ENCODE measurements at regions not wholly inside any gene's neighbourhood (a gene's known extent, or its start where the extent isn't known, plus 50 kb on each side); places are given as distances from the start of the nearest gene placed in this dataset.

DNA sequence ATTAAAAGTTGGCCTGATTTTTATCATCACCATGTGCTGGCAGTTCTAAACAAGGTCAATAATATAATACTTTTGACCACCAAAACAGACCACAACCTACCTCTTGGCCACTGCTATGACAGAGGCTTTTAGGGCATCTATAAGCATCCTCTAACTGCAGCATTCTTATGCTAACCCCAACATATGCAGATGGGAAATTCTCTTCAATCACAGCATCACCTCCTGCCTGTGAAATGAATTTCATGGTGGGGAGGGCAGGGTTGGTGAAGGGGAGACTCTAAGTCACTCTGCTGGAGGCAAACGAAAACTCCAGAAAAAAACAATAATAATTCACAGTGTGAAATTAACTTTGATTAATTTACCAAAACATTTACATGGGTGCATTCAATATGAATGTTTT, 78.8 kb upstream of the FAR2 start:
- Histone ChIP-seq H2AFZ (ENCODE audit: low read length) (no peak overlapping the region), H3K9me3 (ENCODE audit: low read length) (no peaks in the 10 kb centered on the region), H4K20me1 (ENCODE audit: insufficient read depth, low read length) (no peaks in the 10 kb centered on the region), H3K36me3 (ENCODE audit: insufficient read depth, low read length) (no peaks in the 10 kb centered on the region), H3K79me2 (ENCODE audit: insufficient read depth, low read length) (no peaks in the 10 kb centered on the region), H3K4me2 (ENCODE audit: low read length) (no peak overlapping the region), H3F3A (ENCODE audit: insufficient read depth, low read length) (no peaks in the 10 kb centered on the region), H3K4me3 (ENCODE audit: low read depth, low read length, poor library complexity, severe bottlenecking) (no peak overlapping the region), H3K4me1 (ENCODE audit: insufficient read depth, low read length, severe bottlenecking) (no peaks in the 10 kb centered on the region), H3K9ac (ENCODE audit: low read length) (no peak overlapping the region), H3K9me2 (ENCODE audit: low read depth, low read length) (no peaks in the 10 kb centered on the region), H3K27me3 (ENCODE audit: insufficient read depth, low read length) (no peaks in the 10 kb centered on the region), H3K27ac (ENCODE audit: low read depth, low read length, poor library complexity, severe bottlenecking) (no peak overlapping the region)
- TF ChIP-seq, protein P1, sequence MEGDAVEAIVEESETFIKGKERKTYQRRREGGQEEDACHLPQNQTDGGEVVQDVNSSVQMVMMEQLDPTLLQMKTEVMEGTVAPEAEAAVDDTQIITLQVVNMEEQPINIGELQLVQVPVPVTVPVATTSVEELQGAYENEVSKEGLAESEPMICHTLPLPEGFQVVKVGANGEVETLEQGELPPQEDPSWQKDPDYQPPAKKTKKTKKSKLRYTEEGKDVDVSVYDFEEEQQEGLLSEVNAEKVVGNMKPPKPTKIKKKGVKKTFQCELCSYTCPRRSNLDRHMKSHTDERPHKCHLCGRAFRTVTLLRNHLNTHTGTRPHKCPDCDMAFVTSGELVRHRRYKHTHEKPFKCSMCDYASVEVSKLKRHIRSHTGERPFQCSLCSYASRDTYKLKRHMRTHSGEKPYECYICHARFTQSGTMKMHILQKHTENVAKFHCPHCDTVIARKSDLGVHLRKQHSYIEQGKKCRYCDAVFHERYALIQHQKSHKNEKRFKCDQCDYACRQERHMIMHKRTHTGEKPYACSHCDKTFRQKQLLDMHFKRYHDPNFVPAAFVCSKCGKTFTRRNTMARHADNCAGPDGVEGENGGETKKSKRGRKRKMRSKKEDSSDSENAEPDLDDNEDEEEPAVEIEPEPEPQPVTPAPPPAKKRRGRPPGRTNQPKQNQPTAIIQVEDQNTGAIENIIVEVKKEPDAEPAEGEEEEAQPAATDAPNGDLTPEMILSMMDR (IDR thresholded peaks at IDR 0.05; ENCODE audit: low read length) = no peak
- TF ChIP-seq EZH2 (IDR thresholded peaks at IDR 0.05; ENCODE audit: borderline replicate concordance, low read length) = no peak

DNA sequence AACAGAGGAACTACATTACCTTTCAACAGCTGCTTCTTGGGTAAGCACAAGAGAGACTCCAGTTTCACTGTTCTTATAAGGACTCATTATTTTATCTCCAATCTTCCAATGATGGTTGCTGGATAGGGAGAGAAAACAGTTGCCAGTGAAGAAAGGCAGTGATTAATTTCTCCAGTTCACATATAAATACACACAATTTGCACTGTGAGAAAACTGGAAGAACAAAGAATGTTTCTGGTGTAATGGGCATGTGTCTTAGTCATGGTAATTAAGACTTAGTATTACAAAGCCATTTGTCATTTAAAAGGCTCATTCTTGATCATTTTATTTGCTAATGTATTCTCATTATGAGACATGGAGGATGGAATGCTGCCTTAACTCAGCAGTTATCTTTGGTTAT, 78.0 kb upstream of the FAR2 start:
- TF ChIP-seq, protein P1 (IDR thresholded peaks at IDR 0.05; ENCODE audit: low read length) = no peak
- TF ChIP-seq EZH2 (IDR thresholded peaks at IDR 0.05; ENCODE audit: borderline replicate concordance, low read length) = no peak
- Histone ChIP-seq H3K27me3 (ENCODE audit: insufficient read depth, low read length) (no peaks in the 10 kb centered on the region), H2AFZ (ENCODE audit: low read length) (no peak overlapping the region), H3K4me1 (ENCODE audit: insufficient read depth, low read length, severe bottlenecking) (no peaks in the 10 kb centered on the region), H3K9me2 (ENCODE audit: low read depth, low read length) (no peaks in the 10 kb centered on the region), H3K36me3 (ENCODE audit: insufficient read depth, low read length) (no peaks in the 10 kb centered on the region), H3K9ac (ENCODE audit: low read length) (no peak overlapping the region), H3K27ac (ENCODE audit: low read depth, low read length, poor library complexity, severe bottlenecking) (no peak overlapping the region), H4K20me1 (ENCODE audit: insufficient read depth, low read length) (no peaks in the 10 kb centered on the region), H3K4me3 (ENCODE audit: low read depth, low read length, poor library complexity, severe bottlenecking) (no peak overlapping the region), H3F3A (ENCODE audit: insufficient read depth, low read length) (no peaks in the 10 kb centered on the region), H3K4me2 (ENCODE audit: low read length) (no peak overlapping the region), H3K79me2 (ENCODE audit: insufficient read depth, low read length) (no peaks in the 10 kb centered on the region), H3K9me3 (ENCODE audit: low read length) (no peaks in the 10 kb centered on the region)

DNA sequence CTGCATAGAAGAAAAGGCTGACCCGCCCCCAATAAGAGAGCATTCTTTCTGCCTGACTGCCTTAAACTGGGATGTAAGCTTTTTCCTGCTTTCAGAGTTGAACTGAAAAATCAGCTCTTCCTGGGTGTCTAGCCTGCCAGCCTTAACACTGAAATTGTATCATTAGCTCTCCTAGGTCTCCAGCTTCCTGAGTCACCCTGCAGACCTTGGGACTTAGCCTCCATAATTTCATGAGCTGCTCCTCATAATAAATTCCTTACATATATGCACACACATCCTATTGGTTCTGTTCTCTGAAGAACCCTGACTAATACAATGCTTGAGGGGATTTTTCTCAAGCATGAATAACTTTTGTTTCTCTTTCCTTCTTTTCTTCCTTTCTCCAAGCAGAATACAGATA, 76.4 kb upstream of the FAR2 start:
- Histone ChIP-seq H3F3A (ENCODE audit: insufficient read depth, low read length) (no peaks in the 10 kb centered on the region), H3K79me2 (ENCODE audit: insufficient read depth, low read length) (no peaks in the 10 kb centered on the region), H3K4me1 (ENCODE audit: insufficient read depth, low read length, severe bottlenecking) (no peaks in the 10 kb centered on the region), H3K9me3 (ENCODE audit: low read length) (no peaks in the 10 kb centered on the region), H3K4me3 (ENCODE audit: low read depth, low read length, poor library complexity, severe bottlenecking) (no peak overlapping the region), H3K9me2 (ENCODE audit: low read depth, low read length) (no peaks in the 10 kb centered on the region), H3K4me2 (ENCODE audit: low read length) (no peak overlapping the region), H4K20me1 (ENCODE audit: insufficient read depth, low read length) (no peaks in the 10 kb centered on the region), H3K27ac (ENCODE audit: low read depth, low read length, poor library complexity, severe bottlenecking) (no peak overlapping the region), H3K9ac (ENCODE audit: low read length) (no peak overlapping the region), H3K36me3 (ENCODE audit: insufficient read depth, low read length) (no peaks in the 10 kb centered on the region), H3K27me3 (ENCODE audit: insufficient read depth, low read length) (no peaks in the 10 kb centered on the region), H2AFZ (ENCODE audit: low read length) (no peak overlapping the region)
- TF ChIP-seq, protein P1 (IDR thresholded peaks at IDR 0.05; ENCODE audit: low read length) = no peak
- TF ChIP-seq EZH2 (IDR thresholded peaks at IDR 0.05; ENCODE audit: borderline replicate concordance, low read length) = no peak
